SH-SY5Y (cell line): ENCODE measurements at regions not wholly inside any gene's neighbourhood (a gene's known extent, or its start where the extent isn't known, plus 50 kb on each side); places are given as distances from the start of the nearest gene placed in this dataset.

Experiments used
- GATA2 ChIP-seq: IDR thresholded peaks from 2 replicates; pipeline ENCODE4 v1.6.1; 2011; ENCODE audit warnings: mild to moderate bottlenecking, low read depth, low read length
- GATA3 ChIP-seq: IDR thresholded peaks from 2 replicates; pipeline ENCODE4 v1.6.1; 2011; ENCODE audit warnings: low read depth, mild to moderate bottlenecking, low read length, moderate library complexity

- TF ChIP-seq GATA3 = no peak
- TF ChIP-seq GATA2 = no peak
These were observed 74.9 kb upstream of the ADGRL2 start for GRCh38 chr1:81725823-81726222.
